ENCODE measurements at regions not wholly inside any gene's neighbourhood (a gene's known extent, or its start where the extent isn't known, plus 50 kb on each side); places are given as distances from the start of the nearest gene placed in this dataset.
A peak's percentile ranks its signal among the peaks of the same experiment; 100 is the strongest.
"Not testable (repeated sequence)": the region's sequence is repeated elsewhere in the genome, so short reads cannot be mapped to it uniquely, and the experiment has no call there.

GRCh38 chr17:63178530-63178929 lies 212.5 kb downstream of the TANC2 start:
- peak; percentile 17 for DNase-seq (ENCODE audit: low spot score)

- no peak for DNase-seq (ENCODE audit: low spot score)
These were observed 215.8 kb downstream of the TANC2 start for GRCh38 chr17:63181856-63182255.

- DNase-seq (ENCODE audit: low spot score): peak; percentile 6
These were observed 219.4 kb downstream of the TANC2 start for GRCh38 chr17:63185420-63185819.

DNA sequence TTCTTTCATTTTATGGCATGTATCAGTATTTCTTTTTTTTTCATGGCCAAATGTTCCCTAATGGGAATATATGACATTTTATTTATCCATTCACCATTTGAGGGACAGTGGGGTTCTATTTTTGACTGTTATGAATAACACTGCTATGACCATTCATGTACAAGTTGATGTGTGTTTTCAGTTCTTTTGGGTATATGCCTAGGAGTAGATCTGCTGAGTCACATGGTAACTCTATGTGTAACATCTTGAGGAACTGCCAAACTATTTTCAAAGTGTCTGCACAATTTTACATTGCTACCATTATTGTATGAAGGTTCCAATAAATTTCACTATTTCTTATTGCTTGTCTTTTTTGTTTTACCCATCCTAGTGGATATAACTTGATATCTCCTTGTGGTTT lies 223.0 kb downstream of the TANC2 start:
- peak; percentile 32 for DNase-seq (ENCODE audit: low spot score)

GRCh38 chr17:63189930-63190329 lies 223.9 kb downstream of the TANC2 start:
- DNase-seq (ENCODE audit: low spot score): no peak

GRCh38 chr17:63190821-63191370 lies 224.9 kb downstream of the TANC2 start:
- no peak for DNase-seq (ENCODE audit: low spot score)

DNA sequence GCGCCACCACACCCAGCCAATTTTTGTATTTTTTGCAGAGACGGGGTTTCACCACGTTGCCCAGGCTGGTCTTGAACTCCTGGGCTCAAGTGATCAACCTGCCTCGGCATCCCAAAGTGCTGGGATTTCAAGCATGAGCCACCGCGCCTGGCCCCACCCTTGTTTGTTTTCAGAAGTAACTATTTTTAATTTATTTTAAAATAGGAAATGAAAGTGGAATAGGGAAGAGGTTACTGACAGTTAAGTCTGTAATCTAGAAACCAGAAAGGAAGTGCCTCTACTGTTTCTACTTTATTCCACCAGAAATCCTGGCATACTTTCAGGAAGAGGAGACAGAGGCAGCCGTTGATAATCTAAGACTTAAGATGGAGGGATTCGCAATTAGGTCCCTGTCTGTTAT lies 225.6 kb downstream of the TANC2 start:
- no peak for DNase-seq (ENCODE audit: low spot score)

DNA sequence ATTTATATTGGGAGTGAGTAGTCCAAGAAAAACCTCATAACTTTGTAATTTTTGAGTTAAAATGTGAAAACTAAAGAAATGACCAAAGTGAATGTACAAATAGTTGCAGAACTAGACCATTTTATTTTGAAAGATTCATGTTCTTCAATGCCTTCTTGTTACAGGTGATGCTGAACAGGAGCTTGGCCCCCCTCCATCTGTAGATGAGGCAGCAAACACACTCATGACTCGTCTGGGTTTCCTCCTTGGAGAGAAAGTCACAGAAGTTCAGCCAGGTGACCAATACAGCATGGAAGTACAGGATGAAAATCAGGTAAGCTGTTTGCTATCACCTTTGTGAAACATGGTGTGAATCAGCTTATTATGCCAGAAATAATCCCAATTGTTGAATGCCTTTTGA lies 227.8 kb downstream of the TANC2 start:
- DNase-seq (ENCODE audit: low spot score): no peak

GRCh38 chr17:63196772-63197335 lies 230.8 kb downstream of the TANC2 start:
- no peak for DNase-seq (ENCODE audit: low spot score)

DNA sequence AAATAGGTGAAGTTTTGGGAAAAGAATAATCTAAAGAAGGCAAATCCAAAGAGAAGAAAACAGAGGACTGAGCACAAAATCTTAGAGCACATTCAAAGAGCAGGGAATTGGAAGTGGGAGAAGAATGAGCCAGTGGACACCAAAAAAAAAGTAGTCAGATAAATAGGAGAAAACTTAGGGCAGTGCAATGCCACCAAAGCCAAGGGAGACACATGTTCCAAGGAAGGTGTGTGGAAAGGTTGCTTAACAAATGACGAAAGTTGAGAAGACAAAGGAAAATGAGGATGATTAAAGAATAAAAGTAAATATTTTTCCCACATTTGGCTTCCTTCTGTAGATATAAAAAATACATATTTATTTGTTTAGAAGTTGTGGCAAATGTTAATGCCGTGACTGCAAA lies 237.6 kb downstream of the TANC2 start:
- DNase-seq (ENCODE audit: low spot score): no peak

DNA sequence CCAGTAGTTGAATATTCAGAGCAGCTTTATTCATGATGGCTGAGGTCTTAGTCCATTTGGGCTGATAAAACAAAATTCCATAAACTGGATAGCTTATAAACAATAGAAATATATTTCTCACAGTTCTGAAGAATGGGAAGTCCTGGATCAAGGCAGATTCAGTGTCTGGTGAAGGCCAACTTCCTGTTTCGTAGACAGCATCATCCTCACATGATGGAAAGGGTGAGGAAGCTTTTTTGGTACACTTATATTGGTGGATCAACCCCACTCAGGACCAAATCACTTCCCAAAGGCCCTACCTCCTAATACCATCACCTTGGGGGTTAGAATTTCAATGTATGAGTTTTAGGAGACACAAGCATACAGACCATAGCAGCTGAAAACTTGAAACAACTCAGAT lies 224.2 kb downstream of the CYB561 start:
- DNase-seq (ENCODE audit: low spot score): no peak

DNA sequence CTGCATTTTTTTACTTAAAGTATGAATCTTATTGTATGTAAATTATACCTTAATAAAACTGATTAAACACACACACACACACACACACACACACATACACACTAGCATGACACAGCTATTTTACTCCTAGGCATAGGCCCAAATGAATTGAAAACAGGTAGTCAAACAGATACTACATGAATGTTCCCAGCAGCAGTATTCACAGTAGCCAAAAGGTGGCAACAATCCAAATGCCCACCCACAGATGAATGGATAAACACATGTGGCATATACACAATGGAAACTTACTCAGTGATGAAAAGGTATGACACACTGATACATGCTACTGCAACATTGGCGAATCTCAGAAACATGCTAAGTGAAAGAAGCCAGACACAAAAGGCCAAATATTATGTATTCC lies 223.5 kb downstream of the CYB561 start:
- DNase-seq (ENCODE audit: low spot score): no peak

DNA sequence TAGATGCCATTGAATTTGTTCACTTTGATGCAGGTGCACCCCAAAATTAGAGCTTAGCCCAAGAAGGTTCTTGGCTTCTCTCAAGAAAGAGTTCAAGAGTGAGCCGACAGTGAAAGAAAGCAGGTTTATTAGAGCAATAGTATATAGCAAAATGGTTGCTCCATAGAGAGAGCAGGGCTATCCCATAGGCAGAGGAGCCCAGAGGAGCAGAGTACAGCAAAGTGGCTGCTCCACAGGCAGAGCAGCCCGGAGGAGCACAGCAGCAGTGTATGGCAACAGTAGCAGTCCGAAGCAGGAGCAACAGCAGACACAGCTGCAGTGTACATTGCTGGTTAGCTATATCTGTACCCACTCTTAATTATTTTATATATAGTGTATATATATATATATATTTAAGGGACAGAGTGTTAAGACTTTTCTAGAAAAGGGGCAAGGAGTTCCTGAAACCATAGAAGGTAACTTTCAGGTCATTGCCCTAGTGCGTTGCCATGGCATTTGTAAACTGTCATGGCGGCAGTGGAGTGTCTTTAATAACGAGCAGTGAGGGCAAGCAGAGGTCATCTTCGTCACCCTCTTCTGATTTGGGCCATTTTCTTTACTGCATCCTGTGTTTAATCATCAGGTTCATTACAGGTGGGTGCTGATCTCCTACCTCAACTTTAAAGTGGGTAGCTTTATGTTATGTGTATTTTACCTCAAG lies 222.7 kb downstream of the CYB561 start:
- DNase-seq (ENCODE audit: low spot score): no peak

DNA sequence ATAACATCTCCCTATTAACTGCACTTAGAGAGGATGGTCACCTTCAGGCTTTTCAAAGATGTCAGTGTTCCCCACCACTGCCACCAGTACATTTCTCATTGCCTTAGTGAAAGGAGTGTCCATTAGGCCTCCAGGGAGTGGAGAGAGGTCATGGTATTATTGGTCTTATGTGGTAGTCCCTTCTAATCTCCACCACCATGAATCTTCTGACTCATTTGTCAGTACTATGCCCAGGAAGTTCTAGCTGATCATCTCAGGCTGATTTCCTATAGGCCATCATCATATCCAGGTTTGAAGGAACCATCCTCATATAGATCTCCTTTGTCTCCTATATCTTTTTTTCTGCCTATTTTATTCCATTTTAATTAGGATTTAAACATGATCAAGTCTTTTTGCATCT lies 221.5 kb downstream of the CYB561 start:
- no peak for DNase-seq (ENCODE audit: low spot score)

DNA sequence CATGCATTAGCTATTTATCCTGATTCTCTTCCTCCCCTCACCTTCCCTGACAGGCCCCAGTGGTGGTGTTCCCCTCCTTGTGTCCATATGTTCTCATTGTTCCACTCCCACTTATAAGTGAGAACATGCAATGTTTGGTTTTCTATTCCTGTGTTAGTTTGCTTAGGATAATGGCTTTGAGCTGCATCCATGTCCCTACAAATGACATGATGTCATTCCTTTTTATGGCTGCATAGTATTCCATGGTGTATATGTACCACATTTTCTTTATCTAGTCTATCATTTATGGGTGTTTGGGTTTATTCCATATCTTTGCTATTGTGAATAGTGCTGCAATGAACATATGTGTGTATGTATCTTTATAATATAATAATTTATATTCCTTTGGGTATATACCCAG lies 219.4 kb downstream of the CYB561 start:
- DNase-seq (ENCODE audit: low spot score): not testable (repeated sequence)

- not testable (repeated sequence) for DNase-seq (ENCODE audit: low spot score)
These were observed 215.0 kb downstream of the CYB561 start for GRCh38 chr17:63231015-63231620.

DNA sequence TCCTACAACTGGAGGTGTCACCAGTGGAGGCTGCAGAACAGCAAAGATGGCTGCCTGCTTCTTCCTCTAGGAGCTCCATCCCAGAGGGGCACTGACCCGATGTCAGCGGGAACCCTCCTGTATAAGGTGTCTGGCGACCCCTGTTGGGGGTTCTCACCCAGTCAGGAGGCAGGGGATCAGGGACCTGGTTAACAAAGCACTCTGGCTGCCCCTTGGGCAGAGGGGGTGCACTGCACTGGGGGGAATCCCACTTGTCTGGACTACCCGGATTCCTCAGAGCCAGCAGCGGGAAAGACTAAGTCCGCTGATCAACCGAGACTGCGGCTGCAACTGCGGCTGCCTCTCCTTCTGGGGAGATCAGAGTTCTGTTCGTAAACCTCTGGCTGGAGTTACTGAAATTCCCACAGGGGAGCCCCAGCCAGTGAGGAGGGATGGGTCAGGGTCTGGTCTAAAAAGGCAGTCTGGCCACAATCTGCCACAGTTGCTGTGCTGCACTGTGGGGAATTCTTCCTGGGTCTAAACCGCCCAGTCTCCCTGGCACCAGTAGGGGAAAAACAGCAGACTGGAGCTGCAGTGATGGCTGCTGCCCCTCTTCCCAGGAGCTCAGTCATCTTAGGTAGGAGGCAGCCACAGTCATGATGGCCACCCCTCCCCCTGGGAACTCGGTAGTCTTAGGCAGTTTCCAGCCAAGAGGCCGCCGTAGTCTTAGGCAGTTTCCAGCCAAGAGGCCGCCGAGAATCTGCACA lies 213.4 kb downstream of the CYB561 start:
- DNase-seq (ENCODE audit: low spot score): no peak

GRCh38 chr17:63240106-63240505 lies 206.0 kb downstream of the CYB561 start:
- DNase-seq (ENCODE audit: low spot score): no peak

DNA sequence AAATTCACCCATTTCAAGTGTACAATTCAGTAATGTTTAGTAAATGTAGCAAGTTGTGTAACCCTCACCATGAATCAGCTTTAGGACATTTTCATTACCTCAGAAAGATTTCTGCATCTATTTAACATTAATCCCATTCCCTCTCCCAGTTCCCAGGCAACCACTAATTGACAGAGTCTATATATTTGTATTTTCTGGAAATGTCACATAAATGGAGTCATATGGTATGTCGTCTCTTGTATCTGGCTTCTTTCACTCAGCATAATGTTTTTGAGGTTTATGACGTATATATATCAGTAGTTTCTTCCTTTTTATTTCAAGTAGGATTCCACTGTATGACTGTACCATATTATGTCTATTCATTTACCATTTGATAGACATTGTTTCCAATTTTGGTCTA lies 199.8 kb downstream of the CYB561 start:
- no peak for DNase-seq (ENCODE audit: low spot score)

- peak; percentile 21 for DNase-seq (ENCODE audit: low spot score)
These were observed 198.4 kb downstream of the CYB561 start for GRCh38 chr17:63247706-63248105.

DNA sequence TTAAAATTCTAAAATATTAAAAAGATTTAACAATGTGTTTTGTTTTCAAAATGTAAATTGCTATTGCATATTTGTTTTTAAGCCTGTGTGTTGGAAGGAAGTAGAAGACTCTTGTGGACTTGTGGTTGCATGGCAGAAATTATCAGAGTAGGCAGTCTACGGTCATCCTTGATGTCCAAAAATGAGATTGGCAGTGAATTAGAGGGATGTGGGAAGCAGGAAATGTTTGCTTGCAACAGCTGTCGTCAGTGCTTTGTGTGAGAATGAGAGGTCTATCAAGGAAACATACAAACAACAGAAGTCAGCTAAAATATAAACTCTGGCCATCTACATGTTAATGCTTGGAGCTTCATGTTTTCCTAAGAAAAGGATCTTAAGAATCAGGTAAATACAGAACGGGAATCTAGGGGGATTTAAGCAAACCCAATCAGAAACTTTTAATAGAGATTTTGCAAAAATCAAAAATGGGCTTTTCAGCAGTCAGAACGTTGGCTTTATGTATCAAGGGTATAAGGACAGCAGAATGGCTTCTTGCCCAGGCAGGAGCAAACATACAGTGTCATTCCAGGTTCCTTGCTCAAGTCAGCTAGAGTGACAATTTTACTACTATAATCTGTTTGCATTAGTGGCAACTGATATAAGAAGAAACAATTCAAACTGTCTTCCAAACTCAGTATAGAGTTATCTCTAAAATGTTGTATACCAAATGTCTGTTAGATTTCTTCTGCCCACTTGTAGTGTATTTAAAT lies 196.7 kb downstream of the CYB561 start:
- DNase-seq (ENCODE audit: low spot score): peak; percentile 10

- peak; percentile 17 for DNase-seq (ENCODE audit: low spot score)
These were observed 195.3 kb downstream of the CYB561 start for GRCh38 chr17:63250830-63251229.

All from AG08395 (cell line).